ENCODE measurements at regions not wholly inside any gene's neighbourhood (a gene's known extent, or its start where the extent isn't known, plus 50 kb on each side); places are given as distances from the start of the nearest gene placed in this dataset.

- no peak for DNase-seq
Measured at GRCh38 chr2:15766911-15767597, 173.3 kb upstream of the MYCN start.

- DNase-seq: no peak
Measured at GRCh38 chr2:15767679-15768078, 172.7 kb upstream of the MYCN start.

GRCh38 chr2:15768142-15768541, 172.2 kb upstream of the MYCN start:
- DNase-seq: no peak

GRCh38 chr2:15768615-15769014, 171.7 kb upstream of the MYCN start:
- DNase-seq: no peak

GRCh38 chr2:15769235-15769634, 171.1 kb upstream of the MYCN start:
- DNase-seq: no peak

GRCh38 chr2:15769676-15770547, 170.4 kb upstream of the MYCN start:
- no peak for DNase-seq

- DNase-seq: no peak
Measured at GRCh38 chr2:15770606-15771005, 169.7 kb upstream of the MYCN start.

- no peak for DNase-seq
Measured at GRCh38 chr2:15771124-15771523, 169.2 kb upstream of the MYCN start.

GRCh38 chr2:15772086-15772595, 168.2 kb upstream of the MYCN start:
- peak; percentile 16 for DNase-seq

GRCh38 chr2:15772681-15773080, 167.7 kb upstream of the MYCN start:
- no peak for DNase-seq

- DNase-seq: no peak
Measured at GRCh38 chr2:15773204-15773603, 167.1 kb upstream of the MYCN start.

- DNase-seq: no peak
Measured at GRCh38 chr2:15773846-15774245, 166.5 kb upstream of the MYCN start.

GRCh38 chr2:15775753-15776628, 164.4 kb upstream of the MYCN start:
- DNase-seq: no peak

GRCh38 chr2:15776629-15776919, 163.8 kb upstream of the MYCN start:
- DNase-seq: no peak

GRCh38 chr2:15776992-15777702, 163.2 kb upstream of the MYCN start:
- DNase-seq: no peak

- DNase-seq: no peak
Measured at GRCh38 chr2:15777795-15778371, 162.5 kb upstream of the MYCN start.

- DNase-seq: no peak
Measured at GRCh38 chr2:15778529-15779219, 161.7 kb upstream of the MYCN start.

GRCh38 chr2:15779381-15780041, 160.8 kb upstream of the MYCN start:
- no peak for DNase-seq

- DNase-seq: no peak
Measured at GRCh38 chr2:15780234-15780633, 160.1 kb upstream of the MYCN start.

GRCh38 chr2:15780912-15781574, 159.3 kb upstream of the MYCN start:
- DNase-seq: no peak
